ENCODE measurements at regions not wholly inside any gene's neighbourhood (a gene's known extent, or its start where the extent isn't known, plus 50 kb on each side); places are given as distances from the start of the nearest gene placed in this dataset.

GRCh38 chr10:108562105-108562504 is 1361.2 kb downstream of the XPNPEP1 start:
- H4K20me1 ChIP-seq (ENCODE audit: control insufficient read depth, insufficient read depth, insufficient read length) = no peaks in the 10 kb centered on the region
- no peak overlapping the region for H2AK5ac ChIP-seq (ENCODE audit: insufficient read length, low read length)
- H2AFZ ChIP-seq (ENCODE audit: low read length) = no peak overlapping the region
- no peak overlapping the region for H3K23ac ChIP-seq (ENCODE audit: insufficient read length, low read depth, low read length)
- no peaks in the 10 kb centered on the region for H3K4me1 ChIP-seq (ENCODE audit: insufficient read depth, low read length)
- H3K9ac ChIP-seq (ENCODE audit: extremely low read depth, insufficient read length, low read length) = no peak overlapping the region
- H3K4me3 Mint-ChIP-seq = no peak overlapping the region
- H2BK20ac ChIP-seq (ENCODE audit: low read depth, low read length, poor library complexity, severe bottlenecking) = no peak overlapping the region
- H3K9me3 Mint-ChIP-seq = no peaks in the 10 kb centered on the region
- no peaks in the 10 kb centered on the region for H3K79me1 ChIP-seq (ENCODE audit: insufficient read depth, low read depth, low read length, poor library complexity, severe bottlenecking)
- H3K56ac ChIP-seq (ENCODE audit: insufficient read length, low read depth, low read length) = no peak overlapping the region
- H3K27ac ChIP-seq (ENCODE audit: insufficient read length, low read depth, low read length) = no peak overlapping the region
- no peak overlapping the region for H2BK5ac ChIP-seq (ENCODE audit: insufficient read length, low read length)
- no peak overlapping the region for H3K18ac ChIP-seq (ENCODE audit: insufficient read length, low read depth, low read length)
- DNase-seq = no peak
- no peak for TF ChIP-seq CTCF (conservative IDR thresholded peaks at IDR 0.05)
- H3K79me2 ChIP-seq (ENCODE audit: insufficient read depth, low read length) = no peaks in the 10 kb centered on the region
- H4K91ac ChIP-seq (ENCODE audit: insufficient read length, low read depth, low read length) = no peak overlapping the region
- no peaks in the 10 kb centered on the region for H3K23me2 ChIP-seq (ENCODE audit: insufficient read length, low read depth, low read length, poor library complexity, severe bottlenecking)
- no peaks in the 10 kb centered on the region for H3K4me1 Mint-ChIP-seq
- H3K14ac ChIP-seq (ENCODE audit: insufficient read depth, low read length) = no peak overlapping the region
- no peak overlapping the region for H3K4ac ChIP-seq (ENCODE audit: low read depth, low read length)
- no peak overlapping the region for H4K5ac ChIP-seq (ENCODE audit: insufficient read length, low read depth, low read length)
- no peaks in the 10 kb centered on the region for H3K36me3 Mint-ChIP-seq (ENCODE audit: insufficient read depth in 1 of 3, low read depth in 3 of 3)
- H3T11ph ChIP-seq (ENCODE audit: low read length) = no peak overlapping the region
- H2BK12ac ChIP-seq (ENCODE audit: insufficient read length, low read depth, low read length) = no peak overlapping the region
- H3K4me2 ChIP-seq (ENCODE audit: insufficient read depth, insufficient read length, low read length) = no peak overlapping the region
- H2BK120ac ChIP-seq (ENCODE audit: low read depth, low read length, poor library complexity, severe bottlenecking) = no peak overlapping the region
- no peaks in the 10 kb centered on the region for H3K27me3 ChIP-seq (ENCODE audit: insufficient read depth, low read length)
- H3K27ac Mint-ChIP-seq = no peak overlapping the region
- H2BK15ac ChIP-seq (ENCODE audit: low read depth, low read length) = no peak overlapping the region
- no peak overlapping the region for H4K8ac ChIP-seq (replicated peaks; ENCODE audit: insufficient read length, low read depth, low read length)
- H3K27me3 Mint-ChIP-seq (ENCODE audit: low read depth) = no peaks in the 10 kb centered on the region
- no peaks in the 10 kb centered on the region for H3K9me3 ChIP-seq (ENCODE audit: control insufficient read depth, low read depth, low read length)

Data from H9 (cell line).